ENCODE measurements at regions not wholly inside any gene's neighbourhood (a gene's known extent, or its start where the extent isn't known, plus 50 kb on each side); places are given as distances from the start of the nearest gene placed in this dataset.

GRCh38 chr5:66242050-66242715, 98.1 kb downstream of the SREK1 start:
- Histone ChIP-seq H3K27me3 (no peaks in the 10 kb centered on the region), H3K4me1 (no peaks in the 10 kb centered on the region), H3K9me3 (no peaks in the 10 kb centered on the region), H3K36me3 (no peaks in the 10 kb centered on the region), H3K27ac (replicated peaks in 1 of 4) (no peak overlapping the region), H3K4me3 (no peak overlapping the region)
- intact Hi-C loops (cut with DNase I) = no loop called here
- TF ChIP-seq POLR2A (IDR thresholded peaks at IDR 0.05; ENCODE audit: low read depth) = no peak
- TF ChIP-seq CTCF (IDR thresholded peaks at IDR 0.05) = no peak
- no peak for TF ChIP-seq POLR2AphosphoS5 (IDR thresholded peaks at IDR 0.05)
- TF ChIP-seq EP300 (IDR thresholded peaks at IDR 0.05) = no peak
- peak; percentile 66 for DNase-seq (ENCODE audit: extremely low spot score)
- 90% methylated on average over 5 of the region's 5 CpGs for WGBS

GRCh38 chr5:66246608-66247007, 102.5 kb downstream of the SREK1 start:
- WGBS = 76% methylated on average over 6 of the region's 6 CpGs
- TF ChIP-seq CTCF (IDR thresholded peaks at IDR 0.05) (no peak), POLR2AphosphoS5 (IDR thresholded peaks at IDR 0.05) (no peak), EP300 (IDR thresholded peaks at IDR 0.05) (no peak), POLR2A (IDR thresholded peaks at IDR 0.05; ENCODE audit: low read depth) (no peak)
- Histone ChIP-seq H3K9me3 (no peaks in the 10 kb centered on the region), H3K4me3 (no peak overlapping the region), H3K36me3 (no peaks in the 10 kb centered on the region), H3K27me3 (no peaks in the 10 kb centered on the region), H3K4me1 (no peaks in the 10 kb centered on the region), H3K27ac (replicated peaks in 1 of 4) (no peak overlapping the region)
- intact Hi-C loops (cut with DNase I) = no loop called here
- DNase-seq (ENCODE audit: extremely low spot score) = peak; percentile 21

- peak; percentile 47 for DNase-seq (ENCODE audit: extremely low spot score)
- Histone ChIP-seq H3K27ac (replicated peaks in 1 of 4) (no peak overlapping the region), H3K4me1 (no peaks in the 10 kb centered on the region), H3K9me3 (no peaks in the 10 kb centered on the region), H3K27me3 (no peaks in the 10 kb centered on the region), H3K36me3 (no peaks in the 10 kb centered on the region), H3K4me3 (no peak overlapping the region)
- intact Hi-C loops (cut with DNase I) = no loop called here
- TF ChIP-seq EP300 (IDR thresholded peaks at IDR 0.05) (no peak), CTCF (IDR thresholded peaks at IDR 0.05) (no peak), POLR2A (IDR thresholded peaks at IDR 0.05; ENCODE audit: low read depth) (no peak), POLR2AphosphoS5 (IDR thresholded peaks at IDR 0.05) (no peak)
- 76% methylated on average over 4 of the region's 4 CpGs for WGBS
These were observed 103.3 kb downstream of the SREK1 start for GRCh38 chr5:66247176-66247960.

DNA sequence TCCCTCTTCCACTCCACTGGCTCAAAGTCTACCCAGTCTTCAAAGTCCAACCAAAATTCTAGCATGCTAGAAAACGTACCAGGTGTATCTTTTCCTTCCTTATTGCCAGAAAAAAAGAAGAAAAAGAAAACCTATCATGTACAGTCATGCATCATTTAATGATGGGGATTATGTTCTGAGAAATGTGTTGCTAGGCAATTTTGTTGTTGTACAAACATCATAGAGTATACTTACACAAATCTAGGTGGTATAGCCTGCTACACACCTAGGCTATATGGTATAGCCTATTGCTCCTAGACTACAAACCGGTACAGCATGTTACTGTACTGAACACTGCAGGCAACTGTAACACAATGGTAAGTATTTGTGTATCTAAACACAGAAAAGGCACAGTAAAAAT, 104.8 kb downstream of the SREK1 start:
- Histone ChIP-seq H3K27me3 (no peaks in the 10 kb centered on the region), H3K9me3 (no peaks in the 10 kb centered on the region), H3K4me1 (no peaks in the 10 kb centered on the region), H3K4me3 (no peak overlapping the region), H3K36me3 (no peaks in the 10 kb centered on the region), H3K27ac (replicated peaks in 1 of 4) (no peak overlapping the region)
- TF ChIP-seq CTCF (IDR thresholded peaks at IDR 0.05) = no peak
- peak; percentile 34 for DNase-seq (ENCODE audit: extremely low spot score)
- 54% methylated on average over 2 of the region's 2 CpGs for WGBS
- intact Hi-C loops (cut with DNase I) = no loop called here
